ENCODE measurements at regions not wholly inside any gene's neighbourhood (a gene's known extent, or its start where the extent isn't known, plus 50 kb on each side); places are given as distances from the start of the nearest gene placed in this dataset.

DNA sequence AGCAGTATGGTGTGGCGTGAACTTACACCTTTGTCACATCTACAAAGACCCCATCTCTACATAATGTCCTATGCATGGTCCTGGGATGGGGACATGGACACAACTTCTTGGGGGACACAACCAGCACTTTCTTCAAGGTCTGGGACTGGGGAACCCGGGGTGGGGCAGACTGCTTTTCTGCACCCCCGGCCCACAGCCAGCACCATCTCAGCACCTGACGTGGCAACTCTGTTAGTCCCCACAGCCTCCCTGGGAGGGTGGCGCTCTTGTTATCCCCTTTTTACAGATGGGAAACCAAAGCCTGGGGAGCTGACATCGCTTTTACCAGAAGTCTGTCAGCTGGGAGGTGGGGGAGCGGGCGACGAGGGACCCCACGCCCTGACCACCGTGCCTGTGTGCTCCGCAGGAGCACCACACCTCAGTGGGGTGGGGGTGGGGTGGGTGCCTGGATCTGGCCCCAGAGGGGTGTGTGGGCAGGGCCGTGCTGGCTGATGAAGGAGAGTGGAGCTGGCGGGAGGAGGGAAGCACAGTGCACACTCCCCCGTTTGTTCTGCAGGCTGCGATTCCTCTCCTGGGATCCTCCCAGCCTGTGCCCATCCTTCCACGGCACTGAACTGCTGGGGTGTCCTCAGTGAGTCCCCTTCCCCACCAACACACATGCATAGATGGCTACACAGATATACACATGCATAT lies 115.4 kb upstream of the GSE1 start:
- DNase-seq (ENCODE audit: low spot score), result no peak

DNA sequence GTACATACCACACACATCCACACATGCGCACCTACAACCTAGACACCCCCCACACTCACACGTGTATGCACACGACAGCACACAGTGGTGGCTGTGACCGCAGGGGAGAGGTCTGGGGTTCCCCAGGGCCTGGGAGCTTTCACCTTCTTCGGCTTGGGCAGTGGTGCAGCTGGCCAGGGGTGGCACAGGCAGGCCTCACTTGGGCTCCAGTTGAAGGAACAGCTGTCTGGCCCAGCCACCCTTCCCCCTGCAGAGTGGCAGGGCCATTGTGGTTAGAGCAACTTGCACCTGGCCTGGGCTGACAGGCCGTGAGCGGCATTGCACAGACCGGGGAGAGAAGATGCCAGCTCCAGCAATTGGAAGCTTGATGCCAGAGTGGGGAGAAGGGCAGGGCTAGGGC lies 114.5 kb upstream of the GSE1 start:
- no peak for DNase-seq (ENCODE audit: low spot score)

DNA sequence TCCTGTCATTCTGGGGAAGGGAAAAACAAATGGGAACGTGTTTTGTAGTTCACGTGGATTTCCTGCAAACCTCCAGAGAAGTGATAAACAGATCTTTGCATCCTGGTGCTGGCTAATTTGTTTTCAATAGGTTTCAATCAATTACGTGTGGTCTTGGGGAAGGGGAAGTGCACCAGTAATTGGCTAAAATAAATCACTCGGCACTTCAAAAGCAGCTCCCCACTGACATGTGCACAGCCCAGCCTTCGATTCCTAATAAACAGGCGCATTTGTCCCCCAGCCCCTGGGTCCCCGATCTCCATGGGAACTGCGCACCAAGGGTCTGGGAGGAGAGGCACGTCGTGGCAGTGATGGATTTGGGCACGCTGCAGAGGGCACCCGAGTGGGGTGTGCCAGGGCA lies 112.9 kb upstream of the GSE1 start:
- no peak for DNase-seq (ENCODE audit: low spot score)

DNA sequence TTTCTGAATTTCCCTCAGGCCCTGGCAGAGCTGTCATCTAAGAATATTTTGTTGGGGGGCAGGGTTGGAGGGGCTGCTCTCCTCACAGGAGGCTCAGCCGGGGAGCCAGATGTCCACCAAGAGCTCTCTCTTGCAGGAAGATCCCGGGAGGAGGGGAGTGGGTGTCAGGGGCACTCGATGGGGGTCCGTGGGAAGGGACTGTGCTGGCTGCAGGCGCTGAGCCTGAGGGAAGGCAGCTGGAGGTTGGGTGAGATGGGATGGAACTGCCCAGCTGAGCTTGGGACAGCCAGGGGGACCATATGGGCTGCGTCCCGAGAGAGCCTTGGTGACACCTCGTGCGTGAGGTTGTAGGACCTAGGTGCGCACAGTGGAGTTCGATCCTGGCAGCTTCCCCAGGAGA lies 111.2 kb upstream of the GSE1 start:
- DNase-seq (ENCODE audit: low spot score), result no peak

DNA sequence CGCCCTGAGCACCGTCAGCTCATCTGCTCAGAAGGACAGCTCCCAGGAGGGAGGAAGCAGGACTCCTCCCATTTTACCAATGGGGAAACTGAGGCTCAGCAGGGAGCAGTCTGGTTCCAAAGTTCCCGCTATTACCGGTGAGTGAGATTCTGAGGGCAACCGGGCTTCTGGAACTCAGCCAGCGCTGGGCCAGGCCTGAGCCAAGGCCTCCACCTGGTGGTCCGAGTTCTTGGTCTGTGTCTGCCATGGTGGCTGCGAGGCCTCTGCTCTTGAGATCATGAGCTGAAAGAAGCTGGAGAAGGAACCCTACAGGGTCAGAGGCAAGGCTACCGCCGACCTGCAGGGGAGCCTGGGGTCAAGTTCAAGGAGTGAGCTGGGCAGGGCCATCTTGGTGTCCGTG lies 110.8 kb upstream of the GSE1 start:
- DNase-seq (ENCODE audit: low spot score), result no peak

DNA sequence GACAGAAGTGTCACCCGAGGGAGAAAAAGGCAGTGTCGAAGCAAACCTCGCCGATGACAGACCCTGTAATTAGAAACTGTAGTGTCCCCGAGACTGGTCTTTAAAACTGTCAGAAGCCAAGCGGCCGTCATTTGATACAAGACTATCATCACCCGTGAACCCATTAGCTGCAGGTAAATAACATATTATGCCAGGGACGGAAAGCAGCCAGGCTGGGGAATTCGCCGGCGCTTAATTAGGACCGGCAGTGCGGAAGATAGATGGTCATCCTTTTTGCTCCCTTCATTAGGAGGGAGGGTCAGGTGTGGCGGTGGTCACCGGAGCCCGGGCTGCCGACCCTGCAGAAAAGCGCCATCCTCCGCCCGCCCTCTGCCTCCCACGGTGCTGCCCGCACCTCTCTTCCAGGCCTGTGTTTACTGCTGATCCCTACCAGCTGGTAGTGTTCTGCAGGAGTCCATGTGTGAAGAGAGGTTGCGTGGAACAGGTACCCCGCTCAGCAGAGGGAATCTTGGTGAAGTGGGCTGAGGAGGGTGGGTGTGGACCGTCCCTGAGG lies 109.4 kb upstream of the GSE1 start:
- DNase-seq (ENCODE audit: low spot score), result no peak

DNA sequence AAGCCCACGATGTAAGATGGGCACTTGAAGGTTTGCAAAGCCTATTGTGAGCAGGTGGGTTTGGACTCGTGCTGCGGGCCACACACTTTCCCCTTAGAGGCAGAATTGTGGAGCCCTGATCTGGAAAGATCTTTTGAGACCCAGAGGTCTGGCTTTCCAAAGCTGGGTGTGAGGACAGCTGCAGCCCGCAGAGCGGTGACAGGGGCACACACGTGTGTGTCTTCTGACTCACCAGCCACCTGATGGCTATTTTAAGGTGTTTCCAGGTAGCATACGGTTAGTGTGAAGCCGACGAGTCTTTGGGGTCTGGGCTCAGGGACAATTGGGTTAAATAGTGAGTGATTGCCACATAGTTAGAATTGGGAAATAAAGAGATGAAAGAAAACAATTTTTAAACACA lies 108.9 kb upstream of the GSE1 start:
- no peak for DNase-seq (ENCODE audit: low spot score)

DNA sequence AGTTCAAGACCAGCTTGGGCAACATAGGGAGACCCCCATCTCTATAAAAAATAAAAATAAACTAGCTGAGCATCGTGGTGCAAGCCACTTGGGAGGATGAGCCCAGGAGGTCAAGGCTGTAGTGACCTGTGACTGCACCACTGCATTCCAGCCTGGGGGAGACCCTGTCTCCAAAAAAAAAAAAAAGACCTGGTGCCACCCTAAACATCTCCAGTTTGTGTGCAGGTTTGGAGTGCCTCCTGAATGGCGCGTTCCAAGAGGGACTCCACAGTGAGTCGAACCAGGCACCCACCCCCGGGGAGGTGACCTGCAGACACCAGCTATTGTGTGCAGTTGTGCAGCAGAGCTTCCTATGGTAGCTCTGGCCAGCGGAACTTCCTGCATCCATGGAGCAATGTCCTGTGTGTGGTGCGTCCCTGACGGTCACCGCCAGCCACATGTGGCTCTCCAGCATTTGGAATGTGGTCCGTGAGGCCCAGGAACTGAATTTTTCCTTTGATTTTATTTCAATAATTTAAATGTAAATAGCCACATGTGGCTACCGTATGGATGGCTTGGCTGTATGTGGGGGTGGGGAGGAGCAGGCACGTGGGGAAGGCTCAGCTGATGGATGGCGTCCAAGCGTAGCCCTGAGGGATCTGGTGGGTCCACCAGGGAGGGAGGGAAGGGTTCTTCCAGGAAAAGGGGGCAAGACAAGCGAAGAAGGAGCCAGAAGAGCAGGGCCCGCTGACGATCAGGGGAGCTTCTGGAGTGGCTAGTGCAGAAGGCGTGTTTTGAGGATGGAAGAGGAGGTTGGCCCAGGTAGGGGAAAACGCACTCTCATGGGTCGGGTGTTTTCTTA lies 107.1 kb upstream of the GSE1 start:
- no peak for DNase-seq (ENCODE audit: low spot score)

DNA sequence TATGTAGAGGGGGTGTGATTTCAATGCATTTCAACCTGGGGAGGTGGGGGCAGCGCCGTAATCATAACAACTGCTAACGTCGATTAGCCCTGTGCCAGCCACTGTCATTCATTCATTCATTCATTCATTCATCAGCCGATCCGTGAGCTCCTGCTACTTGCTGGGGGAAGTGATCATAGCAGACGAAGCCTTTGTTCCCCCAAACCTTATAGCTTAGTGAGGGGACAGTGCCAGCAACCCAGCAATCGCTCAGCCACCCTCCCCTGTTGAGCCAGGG lies 106.5 kb upstream of the GSE1 start:
- DNase-seq (ENCODE audit: low spot score), result no peak

DNA sequence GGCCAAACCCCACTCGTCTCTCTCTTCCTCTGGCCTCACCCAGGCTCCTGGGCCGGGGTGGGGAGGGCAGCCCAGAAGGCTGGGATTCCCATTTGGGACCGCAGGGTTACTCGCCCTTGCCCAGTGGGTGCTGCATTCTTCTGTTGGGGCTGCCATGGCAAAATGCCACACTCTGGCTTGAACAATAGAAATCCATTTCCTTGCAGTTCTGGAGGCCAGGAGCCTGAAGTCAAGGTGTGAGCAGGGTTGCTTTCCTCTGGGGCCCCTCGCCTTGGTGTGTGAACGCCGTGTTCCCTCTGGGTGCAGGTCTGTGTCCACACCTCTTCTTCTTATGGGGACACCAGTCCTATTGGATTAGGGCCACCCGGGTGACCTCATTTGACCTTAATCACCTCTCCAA lies 105.8 kb upstream of the GSE1 start:
- no peak for DNase-seq (ENCODE audit: low spot score)

DNA sequence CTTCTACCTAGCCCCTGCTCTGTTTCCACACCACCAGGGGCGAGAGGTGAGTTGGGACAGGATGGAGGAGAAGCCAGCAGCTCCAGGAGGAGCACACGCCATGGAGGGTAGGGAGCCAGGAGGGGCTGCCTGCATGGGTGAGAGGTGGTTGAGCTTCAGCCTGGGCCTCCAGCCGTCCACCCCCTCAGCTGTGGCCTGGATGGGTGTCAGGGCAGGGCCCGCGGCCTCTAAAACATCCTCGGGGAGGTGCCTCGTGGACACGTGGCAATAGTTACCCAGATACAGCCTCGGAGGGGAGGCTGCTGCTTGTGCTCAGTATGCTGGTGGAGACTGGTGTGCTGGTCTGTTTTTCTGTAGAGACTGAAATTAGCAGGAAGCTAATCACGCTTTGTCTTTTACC lies 104.7 kb upstream of the GSE1 start:
- no peak for DNase-seq (ENCODE audit: low spot score)

DNA sequence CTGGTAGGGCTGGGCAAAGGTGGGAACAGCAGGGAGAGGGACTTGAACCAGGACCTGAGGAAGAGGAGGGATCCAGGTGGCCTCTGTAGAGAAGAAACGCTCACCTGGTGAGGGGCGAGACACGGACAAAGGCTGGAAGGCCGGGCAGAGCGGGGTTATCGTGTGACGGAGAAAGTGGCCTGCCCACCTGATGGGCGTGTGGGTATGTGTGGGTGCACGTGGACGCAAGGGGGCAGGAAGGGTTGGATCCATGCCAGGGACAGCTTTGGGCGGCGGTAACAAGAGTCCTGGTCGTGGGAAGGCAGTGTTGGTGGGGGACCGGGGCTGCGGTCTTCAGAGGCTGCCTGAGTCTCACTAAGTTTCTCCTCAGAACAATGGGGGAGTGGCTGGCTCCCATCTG lies 104.1 kb upstream of the GSE1 start:
- DNase-seq (ENCODE audit: low spot score), result no peak

DNA sequence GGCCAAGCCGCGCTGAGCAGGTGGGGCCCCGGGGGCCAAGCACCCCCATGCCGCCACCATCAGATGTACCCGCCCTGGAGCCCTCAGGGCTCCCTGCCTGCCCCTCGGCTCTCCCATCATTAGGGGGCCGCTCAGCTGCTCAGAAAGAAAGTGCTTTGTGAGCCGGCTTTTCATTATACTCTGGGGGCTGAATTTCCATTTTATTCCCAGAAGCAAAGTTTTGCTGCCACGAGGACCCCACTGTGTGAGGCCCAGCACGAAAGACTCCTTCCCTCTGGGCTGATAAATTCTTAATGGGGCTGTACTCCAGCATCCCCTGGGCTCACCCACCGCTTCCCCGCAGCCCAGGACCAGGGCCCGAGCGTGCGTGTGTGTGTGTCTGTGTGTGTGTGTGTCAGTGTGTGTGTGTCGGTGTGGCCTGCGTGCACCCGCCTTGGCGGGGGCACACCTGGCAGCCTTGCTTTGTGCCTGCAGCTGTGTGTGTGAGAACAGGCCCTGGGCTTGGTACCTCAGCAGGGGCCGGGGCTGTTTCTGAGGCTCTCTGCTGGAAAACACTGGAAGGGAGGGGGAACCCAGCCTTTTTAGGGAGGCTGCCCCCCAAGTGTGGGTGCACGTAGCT lies 103.0 kb upstream of the GSE1 start:
- no peak for DNase-seq (ENCODE audit: low spot score)

DNA sequence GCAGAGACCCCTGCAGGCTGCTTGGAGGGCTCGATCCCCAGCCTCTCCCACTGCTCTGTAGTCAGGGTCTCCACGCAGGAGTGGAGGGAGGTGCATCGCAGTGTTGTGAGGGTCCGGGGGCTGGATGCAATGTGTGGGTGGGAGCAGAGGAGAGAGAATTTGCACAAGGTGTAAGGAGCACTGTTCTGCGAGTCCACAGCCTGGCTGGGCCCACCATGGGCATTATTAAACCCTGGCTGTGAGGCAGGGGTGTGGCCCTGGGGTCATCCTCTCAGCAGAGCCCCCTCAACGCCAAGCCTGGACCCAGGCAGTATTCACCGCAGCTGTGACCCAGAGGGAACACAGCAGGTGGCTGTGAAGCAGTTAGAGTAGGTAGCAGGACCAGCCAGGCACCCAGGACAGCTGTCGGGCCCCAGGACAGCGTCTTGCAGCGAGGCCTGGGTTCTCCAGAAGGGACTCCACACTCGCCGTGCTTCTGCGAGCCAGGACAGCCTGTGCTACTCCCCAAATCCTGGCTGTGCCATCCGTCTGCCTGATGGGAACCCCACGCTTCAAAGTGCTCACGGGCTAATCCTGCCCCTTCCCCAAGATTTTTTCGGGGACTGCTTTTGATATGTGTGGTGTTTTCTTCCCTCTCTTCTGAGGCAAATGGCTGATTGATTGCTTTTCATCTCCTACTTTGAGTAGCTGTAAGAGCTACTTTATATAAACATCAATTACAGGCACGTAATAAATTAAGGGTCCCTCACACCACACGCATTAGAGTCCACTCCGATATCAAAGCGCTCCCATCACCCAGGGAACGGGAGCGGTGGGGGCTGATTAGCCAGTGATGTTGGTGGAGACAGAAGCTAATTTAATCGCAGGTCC lies 100.9 kb upstream of the GSE1 start:
- DNase-seq (ENCODE audit: low spot score), result no peak

DNA sequence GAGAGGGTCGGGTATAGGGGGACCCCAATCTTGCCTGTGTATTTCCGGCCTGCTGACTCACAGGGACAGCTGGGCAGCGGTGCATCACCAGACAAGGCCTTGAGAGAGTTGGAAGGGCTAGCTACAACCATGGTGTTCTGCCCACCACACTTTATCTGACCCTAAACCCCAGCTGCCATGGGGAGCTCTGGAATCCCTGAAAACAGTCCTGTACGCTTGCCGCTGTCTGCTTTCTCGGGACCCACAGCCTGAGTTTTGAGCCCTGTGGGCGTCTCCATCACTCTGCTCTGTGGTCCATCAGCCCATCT lies 100.4 kb upstream of the GSE1 start:
- DNase-seq (ENCODE audit: low spot score), result no peak

DNA sequence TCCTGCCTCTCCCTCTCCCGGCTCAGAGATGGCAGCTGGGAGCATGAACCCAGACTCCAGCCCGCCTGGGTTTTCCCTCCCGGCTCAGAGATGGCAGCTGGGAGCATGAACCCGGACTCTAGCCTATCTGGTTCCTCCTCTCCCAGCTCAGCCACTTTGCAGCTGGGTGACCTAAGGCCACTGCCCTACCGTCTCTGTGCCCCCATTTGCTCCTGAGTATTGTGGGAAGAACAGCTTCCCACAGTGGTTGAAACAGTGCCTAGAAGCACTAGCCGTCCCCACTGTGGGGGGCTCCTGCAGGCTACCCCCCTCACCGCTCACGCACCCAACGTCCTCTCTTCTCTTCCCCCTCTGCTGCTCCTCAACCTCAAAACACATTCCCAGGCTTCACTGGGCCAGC lies 99.9 kb upstream of the GSE1 start:
- DNase-seq (ENCODE audit: low spot score), result no peak

DNA sequence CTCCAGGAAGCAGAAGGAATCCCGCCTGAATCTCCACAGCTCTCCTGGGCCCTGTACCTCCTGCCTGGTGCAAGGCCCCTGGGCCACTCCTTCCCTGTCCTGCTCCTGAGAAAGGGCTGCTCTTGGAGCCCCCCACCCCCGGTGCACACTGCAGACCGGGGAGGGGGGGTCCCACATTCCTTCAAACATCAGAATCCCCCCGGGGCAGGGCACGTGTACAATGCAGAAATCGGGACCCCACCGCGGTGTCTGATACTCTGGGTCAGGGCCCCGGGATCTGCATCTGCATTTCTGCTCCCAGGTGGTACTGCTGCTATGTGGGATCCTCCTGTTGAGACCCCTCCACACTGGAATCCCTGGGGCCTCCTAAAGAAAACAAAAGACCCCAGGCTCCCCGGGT lies 99.5 kb upstream of the GSE1 start:
- no peak for DNase-seq (ENCODE audit: low spot score)

DNA sequence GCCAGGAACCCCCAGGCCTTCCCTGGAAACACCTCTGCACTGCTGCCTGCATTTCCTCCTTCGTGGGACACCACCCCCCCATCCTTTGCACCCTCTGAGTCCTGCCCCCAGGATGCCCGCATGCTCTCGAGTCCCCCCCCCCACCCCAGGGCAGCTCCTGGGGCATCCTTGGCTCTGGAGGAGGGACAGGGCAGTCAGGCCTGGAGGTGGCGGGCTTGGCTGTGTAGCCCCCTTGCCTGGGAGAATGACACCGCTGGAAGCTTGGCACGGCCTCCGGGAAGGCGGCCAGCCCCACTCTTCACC lies 98.9 kb upstream of the GSE1 start:
- DNase-seq (ENCODE audit: low spot score), result no peak

DNA sequence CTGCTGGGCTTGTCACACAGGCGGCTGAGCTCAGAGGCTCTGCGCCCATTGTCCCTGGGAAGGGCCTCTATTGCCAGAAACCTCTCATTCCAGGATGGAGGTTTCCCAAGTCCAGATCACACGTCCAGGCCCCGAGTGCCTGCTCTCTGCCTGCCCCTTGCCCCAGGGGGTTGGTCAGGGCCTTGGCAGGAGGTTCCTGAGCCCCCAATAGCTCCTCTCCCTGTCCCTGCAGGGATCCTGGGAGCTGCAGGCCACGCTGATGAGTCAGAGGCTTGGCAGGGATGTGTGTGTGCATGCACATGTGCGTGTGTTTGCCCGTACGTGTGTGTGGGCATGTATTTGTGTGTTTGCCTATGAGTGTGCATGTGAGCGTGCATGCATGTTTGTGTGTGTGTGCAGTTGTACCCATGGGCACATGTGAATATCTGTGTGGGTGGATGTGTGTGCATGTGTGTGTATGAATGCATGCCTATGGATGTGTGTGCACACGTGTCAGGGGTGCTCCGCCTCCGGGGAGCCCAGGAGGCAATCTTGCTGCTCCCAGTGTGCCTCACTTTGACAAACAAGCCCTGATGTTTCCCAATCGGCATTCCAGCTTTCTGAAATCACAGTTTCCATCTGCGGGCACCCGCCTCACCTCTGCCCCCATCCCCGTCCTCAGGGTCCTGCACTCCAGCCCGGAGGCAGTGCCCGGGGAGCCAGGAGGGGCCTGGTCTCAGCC lies 98.4 kb upstream of the GSE1 start:
- DNase-seq (ENCODE audit: low spot score), result no peak

DNA sequence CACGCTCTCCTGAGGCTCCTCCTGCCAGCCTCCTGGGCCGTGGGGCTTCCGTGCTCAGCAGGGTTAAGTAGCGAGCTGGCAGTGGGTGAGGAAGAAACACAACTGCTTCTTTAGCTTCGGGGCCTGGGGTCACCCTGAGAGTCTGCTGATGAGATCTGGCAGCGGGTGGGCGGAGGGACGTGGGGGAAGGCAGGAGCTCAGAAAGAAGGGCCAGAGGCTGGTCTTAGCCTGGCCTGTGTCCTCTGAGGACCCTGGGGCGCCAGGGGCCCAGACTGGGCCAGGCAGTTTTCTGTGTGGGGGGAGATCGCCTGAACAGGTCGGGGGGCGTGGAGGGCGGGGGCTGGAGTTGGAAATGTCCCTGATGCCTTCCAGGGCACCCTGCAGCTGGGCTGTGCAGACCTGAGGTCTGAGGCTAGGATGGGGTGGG lies 97.8 kb upstream of the GSE1 start:
- no peak for DNase-seq (ENCODE audit: low spot score)

DNA sequence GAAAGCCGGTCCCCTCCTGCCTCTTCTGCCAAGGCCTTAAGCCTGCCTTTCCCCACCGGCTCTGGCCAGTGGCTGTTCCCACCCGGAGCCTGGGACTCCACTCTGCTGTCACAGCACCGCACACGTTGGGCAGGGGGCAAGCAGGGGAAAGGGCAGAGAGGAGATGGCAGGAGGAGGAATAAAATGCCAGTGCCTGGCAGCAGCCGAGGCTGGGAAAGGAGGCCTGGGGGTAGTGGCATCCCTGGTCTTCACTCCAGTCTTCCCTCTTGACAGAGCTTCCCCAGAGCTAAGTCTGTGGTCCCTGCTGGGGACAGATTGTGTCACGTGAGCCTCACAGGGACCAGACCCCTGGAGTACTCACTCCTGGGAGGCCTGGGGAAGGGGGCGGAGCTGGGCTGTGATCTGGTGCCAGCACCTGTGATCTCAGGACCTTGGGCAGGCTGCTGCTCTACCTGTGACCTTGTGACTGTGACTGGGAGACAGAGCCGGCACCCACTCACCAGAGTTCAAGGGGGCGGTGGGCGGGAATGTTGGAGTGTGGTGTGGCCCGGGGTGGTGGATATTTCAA lies 97.2 kb upstream of the GSE1 start:
- DNase-seq (ENCODE audit: low spot score), result no peak

DNA sequence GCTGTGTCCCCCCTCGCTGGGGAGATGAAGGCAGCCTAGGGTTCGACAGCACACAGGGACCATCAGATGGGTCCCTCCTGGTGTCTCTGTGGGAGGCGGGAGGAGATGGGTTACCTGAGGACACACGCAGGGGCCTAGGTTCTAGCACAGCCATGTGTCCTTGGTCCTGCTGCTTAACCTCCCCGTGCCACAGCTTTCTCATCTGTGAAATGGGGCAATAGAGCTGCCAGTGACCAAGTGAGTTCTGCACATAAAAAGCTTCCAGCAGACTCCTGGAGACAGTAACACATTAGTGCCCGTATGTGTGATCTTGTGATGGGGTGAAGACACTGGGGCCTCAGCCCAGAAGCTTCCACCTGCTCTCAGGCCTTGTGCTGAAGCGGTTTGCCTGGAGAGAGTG lies 96.0 kb upstream of the GSE1 start:
- no peak for DNase-seq (ENCODE audit: low spot score)

All from germinal center (tissue), 1 donor.